NCI-H2227 (cell line): ENCODE measurements at regions not wholly inside any gene's neighbourhood (a gene's known extent, or its start where the extent isn't known, plus 50 kb on each side); places are given as distances from the start of the nearest gene placed in this dataset.

Source experiments
- DNase-seq: peaks from one replicate; lab custom pipeline; 2025; ENCODE audit not compliant: unreplicated experiment; lab: John Stamatoyannopoulos, UW

- no peak for DNase-seq
Observed at GRCh38 chr14:26021759-26022158, 576.1 kb downstream of the NOVA1 start.

GRCh38 chr14:26017270-26017669 lies 580.6 kb downstream of the NOVA1 start:
- no peak for DNase-seq

GRCh38 chr14:26008290-26008689 lies 589.5 kb downstream of the NOVA1 start:
- no peak for DNase-seq

GRCh38 chr14:26004342-26004741 lies 593.5 kb downstream of the NOVA1 start:
- no peak for DNase-seq

DNA sequence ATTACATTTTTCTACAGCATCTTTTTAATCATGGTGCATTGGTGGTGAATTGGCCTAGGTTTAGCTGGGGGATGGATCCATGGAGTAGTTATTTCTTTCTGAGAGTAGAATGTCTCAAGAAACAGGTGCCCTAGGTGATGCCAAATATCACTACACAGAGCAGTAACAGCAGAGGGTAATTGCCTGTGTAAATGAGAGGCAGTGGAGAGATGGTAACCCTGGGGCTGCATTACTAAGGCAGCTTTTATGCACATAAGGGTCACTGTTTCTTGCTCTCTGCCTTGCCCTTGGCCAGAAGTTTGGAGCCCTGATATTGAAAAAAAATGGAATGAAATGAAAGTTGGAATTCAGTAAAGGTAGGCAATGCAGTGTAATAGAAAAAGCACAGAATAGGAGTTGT lies 604.0 kb downstream of the NOVA1 start:
- no peak for DNase-seq

DNA sequence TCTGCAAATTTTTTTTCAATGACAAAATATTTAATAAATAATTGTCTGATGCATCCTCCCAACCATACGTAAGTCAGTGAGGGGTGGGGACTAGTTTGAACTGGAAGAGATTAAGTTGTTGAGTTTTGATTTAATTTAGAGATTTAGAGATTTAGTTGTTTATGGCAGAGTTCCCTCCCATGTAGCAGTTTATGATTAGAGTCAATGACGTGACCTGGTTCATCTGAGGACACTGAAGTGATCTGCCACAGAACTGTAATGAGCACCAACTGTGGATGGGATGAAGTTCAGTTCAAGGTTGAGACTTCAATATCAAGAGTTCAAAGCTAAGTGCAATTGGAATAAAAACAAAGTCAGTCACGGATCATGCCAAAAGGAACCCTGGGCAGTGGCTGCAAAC lies 609.3 kb downstream of the NOVA1 start:
- DNase-seq: no peak

GRCh38 chr14:25955772-25956171 lies 642.1 kb downstream of the NOVA1 start:
- no peak for DNase-seq

DNA sequence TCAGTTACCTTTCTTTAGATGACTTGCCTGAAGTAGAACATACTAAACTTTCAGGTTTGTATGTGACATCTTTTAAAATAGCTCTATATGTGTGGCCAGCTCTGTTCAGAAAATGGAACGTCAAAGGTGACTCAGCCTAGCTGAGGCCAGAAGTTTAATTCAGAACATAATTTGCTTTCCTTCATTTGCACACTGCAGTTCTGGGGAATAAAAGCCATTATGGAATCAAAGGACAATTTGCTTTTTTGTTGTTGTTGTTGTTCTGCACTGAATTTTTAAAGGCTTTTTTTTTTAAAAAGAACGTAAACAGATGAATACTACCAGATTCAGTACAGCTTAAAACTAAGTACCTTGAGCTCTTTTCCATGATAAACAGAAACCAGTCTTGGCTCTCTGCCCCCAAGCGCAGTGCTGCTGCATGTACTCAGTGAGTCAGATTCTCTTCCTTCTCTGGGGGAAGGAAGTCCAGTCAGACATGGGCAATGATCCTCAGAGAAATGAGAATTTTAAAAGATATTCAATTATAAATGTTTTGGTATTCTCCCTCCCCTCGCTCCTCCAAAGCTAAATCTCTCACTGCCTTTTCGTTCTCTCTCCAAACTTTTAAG lies 644.2 kb downstream of the NOVA1 start:
- DNase-seq: no peak

DNA sequence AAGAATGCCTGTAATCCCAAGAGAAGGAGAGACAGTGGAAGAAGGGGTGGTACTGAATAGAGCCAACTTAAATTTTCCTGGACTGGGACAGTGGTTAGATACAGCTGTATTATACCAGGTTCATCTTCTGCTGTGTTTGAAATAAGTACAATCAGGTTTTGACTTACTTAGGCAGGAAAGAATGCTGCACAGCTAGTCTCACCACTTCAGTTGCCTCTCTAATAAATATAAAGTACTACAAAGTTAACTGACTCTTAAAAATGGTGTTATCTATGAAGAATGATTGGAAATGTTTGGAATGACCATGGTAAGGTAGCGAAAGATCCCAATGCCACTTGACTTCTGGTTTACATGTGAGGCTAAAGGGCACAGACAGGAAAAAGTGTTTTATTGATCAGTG lies 652.1 kb downstream of the NOVA1 start:
- no peak for DNase-seq

- DNase-seq: peak; percentile 82
Observed at GRCh38 chr14:25944020-25944419, 653.8 kb downstream of the NOVA1 start.

DNA sequence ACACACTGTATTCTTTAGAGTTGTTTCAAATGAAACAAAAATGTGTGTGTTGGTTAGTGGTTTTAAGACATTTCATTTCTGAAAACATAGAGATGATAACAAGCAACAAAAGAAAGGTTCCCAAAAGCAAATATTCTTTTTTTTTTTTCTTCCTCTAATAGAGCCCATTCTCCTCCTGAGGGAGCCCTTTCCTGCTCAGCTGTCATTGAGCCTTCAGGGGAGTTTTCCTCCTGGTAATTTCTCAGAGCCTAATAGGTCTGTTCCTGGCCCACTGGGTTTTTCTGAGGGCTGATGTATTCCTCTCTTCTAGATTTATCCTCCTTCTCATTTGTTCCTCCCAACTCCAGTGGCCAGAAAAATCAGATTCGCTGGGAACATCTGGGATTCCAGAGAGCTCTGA lies 654.5 kb downstream of the NOVA1 start:
- peak; percentile 34 for DNase-seq

DNA sequence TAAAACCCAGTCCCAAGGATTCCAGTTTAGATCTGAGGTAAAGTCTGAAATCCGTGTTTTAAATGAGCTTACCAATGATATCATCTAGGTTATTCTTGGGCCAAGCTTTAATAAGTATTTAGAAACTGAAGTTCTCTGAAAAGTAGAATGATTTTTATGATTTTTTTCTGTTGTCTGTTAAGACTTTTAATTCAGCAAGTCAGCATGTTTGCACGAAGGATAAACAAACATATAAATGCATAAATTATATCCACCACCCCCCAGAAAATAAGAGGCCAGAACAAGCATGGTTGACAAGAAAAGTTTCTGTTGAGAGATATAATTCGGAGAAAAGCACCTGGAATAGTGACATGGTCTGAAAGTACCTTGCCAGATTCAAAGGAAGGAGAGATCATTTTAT lies 655.7 kb downstream of the NOVA1 start:
- no peak for DNase-seq

- DNase-seq: no peak
Observed at GRCh38 chr14:25933731-25934130, 664.1 kb downstream of the NOVA1 start.

- DNase-seq: peak; percentile 24
Observed at GRCh38 chr14:25929881-25930615, 667.8 kb downstream of the NOVA1 start.

DNA sequence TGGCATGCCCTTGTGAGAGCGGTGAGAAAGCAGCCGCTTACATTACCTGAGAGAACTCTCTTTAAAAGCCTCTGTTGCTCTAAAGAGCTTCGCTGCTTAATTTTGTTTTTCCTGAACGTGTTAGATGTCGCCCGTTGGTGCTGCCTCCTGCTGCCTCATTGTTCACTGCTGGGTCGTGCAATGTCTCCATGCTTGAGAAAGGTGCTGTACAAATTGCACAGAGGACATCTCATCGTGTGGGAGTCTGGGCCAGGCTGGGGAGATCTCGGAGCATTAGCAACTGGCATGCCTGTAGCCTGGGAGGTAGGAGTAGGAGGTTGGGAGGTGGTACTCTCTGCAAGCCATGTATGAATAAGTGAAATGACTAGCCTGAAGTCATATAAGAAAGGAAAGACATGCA lies 686.0 kb downstream of the NOVA1 start:
- DNase-seq: no peak

GRCh38 chr14:25909045-25909747 lies 688.6 kb downstream of the NOVA1 start:
- DNase-seq: peak; percentile 38

- peak; percentile 29 for DNase-seq
Observed at GRCh38 chr14:25908277-25909044, 689.4 kb downstream of the NOVA1 start.

DNA sequence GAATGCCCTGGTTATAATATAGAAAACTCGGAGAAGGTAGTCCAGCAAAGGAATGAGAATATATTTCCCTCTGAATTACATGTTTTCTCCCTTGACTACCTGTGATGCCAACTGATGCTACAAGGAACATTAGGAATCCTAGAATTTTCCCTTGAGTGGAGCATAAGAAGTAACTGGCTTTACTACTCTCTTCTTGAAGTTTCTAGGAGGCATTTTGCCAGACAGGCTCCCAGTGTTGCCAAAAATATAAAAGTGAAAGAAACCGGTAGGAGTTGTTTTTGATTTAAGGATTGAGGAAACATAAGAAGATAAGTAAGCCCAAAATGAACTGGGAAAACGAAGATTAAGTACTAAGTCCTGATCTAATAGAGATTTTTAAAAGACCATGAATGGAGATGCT lies 693.4 kb downstream of the NOVA1 start:
- DNase-seq: no peak

- DNase-seq: no peak
Observed at GRCh38 chr14:25899197-25899596, 698.6 kb downstream of the NOVA1 start.

GRCh38 chr14:25896777-25897176 lies 701.1 kb downstream of the NOVA1 start:
- no peak for DNase-seq

DNA sequence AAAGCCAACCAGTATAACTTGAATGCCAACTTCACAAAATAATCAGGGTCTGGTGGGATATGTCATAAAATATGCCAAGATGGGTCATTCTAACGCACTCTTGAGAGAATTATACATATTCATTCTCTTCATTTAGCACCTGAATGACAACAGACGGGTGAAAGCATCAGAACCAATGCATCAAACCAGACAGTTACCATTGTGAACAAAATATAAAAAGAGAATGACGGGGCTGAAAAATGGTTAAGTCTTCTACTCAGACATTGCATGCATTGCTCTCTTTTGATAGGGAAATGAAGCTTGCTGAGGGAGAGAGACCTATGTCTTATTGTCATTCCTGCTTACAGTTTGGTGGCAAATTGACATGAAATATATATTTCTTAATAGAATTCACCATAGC lies 702.1 kb downstream of the NOVA1 start:
- no peak for DNase-seq
